Immature natural killer cell (primary cell): ENCODE measurements at regions not wholly inside any gene's neighbourhood (a gene's known extent, or its start where the extent isn't known, plus 50 kb on each side); places are given as distances from the start of the nearest gene placed in this dataset.
A peak's percentile ranks its signal among the peaks of the same experiment; 100 is the strongest.

Experiments used
- DNase-seq, 3 donors: peaks; one replicate each; pipeline ENCODE4 v3.0.0; 2022; ENCODE audit warnings: mixed read lengths in 1 of 3
- H3K27ac Mint-ChIP-seq, 6 donors: one replicate each; pipeline ENCODE4 v1.8.0; 2020; ENCODE audit warnings: mixed read lengths in 6 of 6, mild to moderate bottlenecking in 5 of 6, inconsistent platforms in 4 of 6, moderate library complexity in 3 of 6
- H3K27me3 Mint-ChIP-seq, 3 donors: one replicate each; pipeline ENCODE4 v1.8.0; 2020 to 2021; ENCODE audit warnings: low read depth in 3 of 3, mild to moderate bottlenecking in 3 of 3, mixed read lengths in 3 of 3, moderate library complexity in 3 of 3, inconsistent platforms in 1 of 3
- H3K36me3 Mint-ChIP-seq, 3 donors: one replicate each; pipeline ENCODE4 v1.8.0; 2020; ENCODE audit warnings: mixed read lengths in 3 of 3, inconsistent platforms in 2 of 3, mild to moderate bottlenecking in 2 of 3
- H3K4me1 Mint-ChIP-seq, 2 donors: one replicate each; pipeline ENCODE4 v1.8.0; 2020; ENCODE audit warnings: inconsistent platforms in 2 of 2, mild to moderate bottlenecking in 2 of 2, mixed read lengths in 2 of 2, moderate library complexity in 1 of 2
- H3K4me3 Mint-ChIP-seq, 5 donors: one replicate each; pipeline ENCODE4 v1.8.0; 2020; ENCODE audit warnings: mild to moderate bottlenecking in 5 of 5, mixed read lengths in 5 of 5, inconsistent platforms in 3 of 5, moderate library complexity in 3 of 5
- H3K9me3 Mint-ChIP-seq, 6 donors: one replicate each; pipeline ENCODE4 v1.8.0; 2020; ENCODE audit warnings: mild to moderate bottlenecking in 6 of 6, mixed read lengths in 6 of 6, inconsistent platforms in 4 of 6, moderate library complexity in 3 of 6

DNA sequence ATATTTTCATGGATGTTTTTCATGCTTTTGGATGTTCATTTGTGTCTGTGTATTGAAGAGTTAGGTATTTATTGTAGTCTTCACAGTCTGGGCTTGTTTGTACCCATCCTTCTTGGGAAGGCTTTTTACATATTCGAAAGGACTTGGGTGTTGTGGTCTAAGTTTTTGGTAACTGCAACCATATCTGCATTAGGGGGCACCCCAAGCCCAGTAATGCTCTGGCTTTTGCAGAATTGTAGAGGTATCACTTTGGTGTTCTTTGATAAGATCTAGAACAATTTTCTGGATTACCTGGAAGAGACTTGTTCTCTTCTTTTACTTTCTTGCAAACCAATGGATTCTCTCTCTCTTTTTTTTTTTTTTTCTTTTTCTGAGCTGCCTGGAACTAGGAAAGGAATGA, 581.3 kb downstream of the DACH1 start:
- Mint-ChIP-seq H3K36me3 (peaks cover 0 to 3% (median 0%) of the 10 kb centered on the region in 3 donors), H3K27ac (no peak overlapping the region), H3K4me1 (peaks cover 8 to 14% of the 10 kb centered on the region in 2 donors), H3K9me3 (no peaks in the 10 kb centered on the region), H3K27me3 (peaks cover 0 to 9% (median 2%) of the 10 kb centered on the region in 3 donors), H3K4me3 (no peak overlapping the region)
- DNase-seq, result peak in 1 of 3 donors; percentile 28

- Mint-ChIP-seq H3K27ac (no peak overlapping the region), H3K4me1 (peaks cover 0 to 6% of the 10 kb centered on the region in 2 donors), H3K4me3 (no peak overlapping the region), H3K36me3 (no peaks in the 10 kb centered on the region), H3K27me3 (peaks cover 0 to 3% (median 2%) of the 10 kb centered on the region in 3 donors), H3K9me3 (no peaks in the 10 kb centered on the region)
- no peak for DNase-seq
Observed at GRCh38 chr13:71278512-71278911, 588.5 kb downstream of the DACH1 start.

DNA sequence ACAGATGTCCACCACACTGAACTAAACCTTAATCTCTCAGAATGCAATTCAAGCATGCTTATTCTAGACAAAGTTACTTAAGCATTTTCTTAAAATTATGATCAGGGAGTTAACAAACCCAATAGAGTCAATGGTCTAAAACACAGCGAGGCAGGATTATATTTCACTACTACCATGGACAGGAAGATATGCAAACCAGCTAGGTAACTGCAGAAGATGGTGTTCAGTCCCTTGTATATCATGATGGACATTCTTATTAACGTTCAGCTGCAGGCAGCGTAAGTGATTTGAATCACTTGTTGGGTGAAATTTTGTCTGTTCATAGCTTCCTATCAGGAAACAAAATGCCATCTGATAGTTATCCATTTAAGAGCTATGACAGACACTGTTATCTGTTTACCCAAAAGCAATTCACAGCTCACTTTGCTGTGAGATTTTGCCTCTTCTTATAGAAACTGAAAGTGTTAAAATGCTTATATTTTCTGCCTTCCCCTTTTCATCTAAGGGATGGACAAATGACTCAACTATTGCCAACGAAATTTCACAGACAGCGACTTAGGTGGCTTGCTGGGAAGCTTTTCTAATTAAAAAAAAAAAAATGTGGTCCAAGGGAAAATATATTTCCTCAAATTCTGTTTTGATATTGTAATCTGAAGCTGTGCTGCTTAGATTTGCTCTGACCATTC, 591.9 kb downstream of the DACH1 start:
- H3K9me3 Mint-ChIP-seq, result no peaks in the 10 kb centered on the region
- peaks cover 0 to 6% of the 10 kb centered on the region in 2 donors for H3K4me1 Mint-ChIP-seq
- H3K36me3 Mint-ChIP-seq, result no peaks in the 10 kb centered on the region
- no peak for DNase-seq
- H3K27me3 Mint-ChIP-seq, result peaks cover 0 to 3% (median 2%) of the 10 kb centered on the region in 3 donors
- H3K27ac Mint-ChIP-seq, result no peak overlapping the region
- H3K4me3 Mint-ChIP-seq, result no peak overlapping the region

GRCh38 chr13:71261256-71261655, 605.7 kb downstream of the DACH1 start:
- no peak for DNase-seq
- no peaks in the 10 kb centered on the region for H3K36me3 Mint-ChIP-seq
- H3K27ac Mint-ChIP-seq, result no peak overlapping the region
- peaks cover 0 to 2% (median 0%) of the 10 kb centered on the region in 3 donors for H3K27me3 Mint-ChIP-seq
- no peak overlapping the region for H3K4me3 Mint-ChIP-seq
- H3K9me3 Mint-ChIP-seq, result peaks cover 0 to 12% (median 4%) of the 10 kb centered on the region in 6 donors
- H3K4me1 Mint-ChIP-seq, result no peaks in the 10 kb centered on the region

DNA sequence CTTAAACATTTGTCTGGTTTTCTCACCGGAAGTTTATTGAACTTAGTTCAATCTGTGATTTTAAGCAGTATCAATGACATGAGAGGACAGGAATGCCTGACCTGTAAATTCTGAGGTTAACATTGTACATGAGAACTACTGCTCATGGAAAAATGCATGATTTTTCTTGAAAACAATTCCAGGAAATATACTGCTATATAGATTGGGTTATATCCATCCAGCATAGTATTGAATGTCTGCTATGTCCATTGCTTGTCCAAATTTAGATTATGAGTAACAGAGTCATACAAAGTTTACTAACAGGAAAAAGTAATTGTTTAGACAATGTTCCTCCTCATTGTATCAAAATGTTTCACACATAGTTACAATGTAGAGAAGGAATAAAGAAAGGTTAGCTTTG, 606.8 kb downstream of the DACH1 start:
- H3K27ac Mint-ChIP-seq, result no peak overlapping the region
- no peak for DNase-seq
- no peaks in the 10 kb centered on the region for H3K36me3 Mint-ChIP-seq
- peaks cover 0 to 3% (median 2%) of the 10 kb centered on the region in 3 donors for H3K27me3 Mint-ChIP-seq
- H3K4me1 Mint-ChIP-seq, result no peaks in the 10 kb centered on the region
- H3K9me3 Mint-ChIP-seq, result peaks cover 0 to 11% (median 3%) of the 10 kb centered on the region in 6 donors
- H3K4me3 Mint-ChIP-seq, result no peak overlapping the region

- DNase-seq, result no peak
- no peak overlapping the region for H3K4me3 Mint-ChIP-seq
- peaks cover 0 to 5% (median 2%) of the 10 kb centered on the region in 3 donors for H3K27me3 Mint-ChIP-seq
- H3K27ac Mint-ChIP-seq, result no peak overlapping the region
- no peaks in the 10 kb centered on the region for H3K4me1 Mint-ChIP-seq
- H3K36me3 Mint-ChIP-seq, result no peaks in the 10 kb centered on the region
- H3K9me3 Mint-ChIP-seq, result peaks cover 0 to 15% (median 2%) of the 10 kb centered on the region in 6 donors
Observed at GRCh38 chr13:71255633-71256032, 611.4 kb downstream of the DACH1 start.

DNA sequence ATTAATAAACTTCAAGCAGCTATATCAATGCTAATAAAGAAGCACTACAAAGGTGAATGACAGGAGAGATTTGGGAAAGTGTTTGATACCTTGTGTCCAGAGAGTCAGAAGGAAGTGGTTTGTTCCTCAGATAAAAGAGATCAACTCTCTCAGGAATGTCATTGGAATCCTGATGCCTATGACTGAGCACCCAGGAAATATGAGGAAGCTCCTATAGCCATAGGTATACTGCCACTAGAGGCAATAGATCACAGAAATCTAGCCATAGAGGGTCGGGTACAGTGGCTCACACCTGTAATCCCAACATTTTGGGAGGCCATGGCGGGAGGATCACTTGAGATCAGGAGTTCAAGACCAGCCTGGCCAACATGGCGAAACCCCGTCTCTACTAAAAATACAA, 612.6 kb downstream of the DACH1 start:
- no peaks in the 10 kb centered on the region for H3K4me1 Mint-ChIP-seq
- H3K27ac Mint-ChIP-seq, result no peak overlapping the region
- H3K27me3 Mint-ChIP-seq, result peaks cover 0 to 5% (median 2%) of the 10 kb centered on the region in 3 donors
- DNase-seq, result no peak
- H3K9me3 Mint-ChIP-seq, result peaks cover 0 to 11% (median 3%) of the 10 kb centered on the region in 6 donors
- H3K36me3 Mint-ChIP-seq, result no peaks in the 10 kb centered on the region
- no peak overlapping the region for H3K4me3 Mint-ChIP-seq

- H3K27me3 Mint-ChIP-seq, result peaks cover 0 to 3% (median 2%) of the 10 kb centered on the region in 3 donors
- no peak for DNase-seq
- peaks cover 0 to 22% (median 1%) of the 10 kb centered on the region in 6 donors for H3K9me3 Mint-ChIP-seq
- H3K36me3 Mint-ChIP-seq, result no peaks in the 10 kb centered on the region
- no peak overlapping the region for H3K27ac Mint-ChIP-seq
- no peak overlapping the region for H3K4me3 Mint-ChIP-seq
- no peaks in the 10 kb centered on the region for H3K4me1 Mint-ChIP-seq
Observed at GRCh38 chr13:71252184-71252704, 614.8 kb downstream of the DACH1 start.

- H3K9me3 Mint-ChIP-seq, result peaks cover 0 to 23% (median 1%) of the 10 kb centered on the region in 6 donors
- no peak for DNase-seq
- H3K36me3 Mint-ChIP-seq, result no peaks in the 10 kb centered on the region
- H3K27me3 Mint-ChIP-seq, result peaks cover 0 to 3% (median 2%) of the 10 kb centered on the region in 3 donors
- H3K27ac Mint-ChIP-seq, result no peak overlapping the region
- H3K4me1 Mint-ChIP-seq, result no peaks in the 10 kb centered on the region
- H3K4me3 Mint-ChIP-seq, result no peak overlapping the region
Observed at GRCh38 chr13:71251292-71251951, 615.6 kb downstream of the DACH1 start.

- Mint-ChIP-seq H3K27ac (no peak overlapping the region), H3K27me3 (peaks cover 0 to 1% (median 0%) of the 10 kb centered on the region in 3 donors)
Observed at GRCh38 chr13:71249011-71249410, 618.0 kb downstream of the DACH1 start.

DNA sequence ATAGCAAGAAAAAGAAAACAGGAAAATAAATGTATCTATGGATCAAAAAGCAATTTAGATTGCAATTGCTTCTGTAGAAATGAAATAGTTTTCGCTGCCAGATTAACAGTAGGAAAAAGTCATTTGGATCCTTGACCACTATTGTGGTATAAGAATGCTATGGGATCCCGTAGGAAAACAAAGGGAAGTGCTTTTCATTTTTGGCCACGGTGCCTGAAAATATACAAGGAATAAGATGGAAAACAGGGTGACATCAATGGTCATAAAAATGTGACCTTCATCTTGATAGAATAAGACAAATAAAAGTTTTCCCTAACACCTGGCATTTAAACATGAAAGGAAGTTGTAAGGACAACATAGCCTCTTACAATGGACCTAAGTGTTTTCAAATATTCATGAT, 622.8 kb downstream of the DACH1 start:
- DNase-seq, result no peak
- Mint-ChIP-seq H3K36me3 (no peaks in the 10 kb centered on the region), H3K9me3 (peaks cover 0 to 25% (median 3%) of the 10 kb centered on the region in 6 donors)

More at GRCh38 chr13:71249011-71249410, 618.0 kb downstream of the DACH1 start:
- no peaks in the 10 kb centered on the region for H3K36me3 Mint-ChIP-seq
- DNase-seq, result no peak
- no peak overlapping the region for H3K4me3 Mint-ChIP-seq
- H3K9me3 Mint-ChIP-seq, result peaks cover 0 to 20% (median 3%) of the 10 kb centered on the region in 6 donors
- no peaks in the 10 kb centered on the region for H3K4me1 Mint-ChIP-seq

GRCh38 chr13:71242201-71242600, 624.8 kb downstream of the DACH1 start:
- H3K9me3 Mint-ChIP-seq, result peaks cover 0 to 11% (median 3%) of the 10 kb centered on the region in 6 donors

More for the DNA sequence above, 622.8 kb downstream of the DACH1 start:
- Mint-ChIP-seq H3K27ac (no peak overlapping the region), H3K4me1 (no peaks in the 10 kb centered on the region), H3K4me3 (no peak overlapping the region), H3K27me3 (no peaks in the 10 kb centered on the region)

GRCh38 chr13:71240911-71241310, 626.1 kb downstream of the DACH1 start:
- peaks cover 0 to 11% (median 3%) of the 10 kb centered on the region in 6 donors for H3K9me3 Mint-ChIP-seq
- no peak overlapping the region for H3K27ac Mint-ChIP-seq
- no peak overlapping the region for H3K4me3 Mint-ChIP-seq
- no peaks in the 10 kb centered on the region for H3K27me3 Mint-ChIP-seq
- no peaks in the 10 kb centered on the region for H3K4me1 Mint-ChIP-seq
- no peak for DNase-seq
- H3K36me3 Mint-ChIP-seq, result no peaks in the 10 kb centered on the region

More at GRCh38 chr13:71242201-71242600, 624.8 kb downstream of the DACH1 start:
- H3K4me3 Mint-ChIP-seq, result no peak overlapping the region
- H3K27ac Mint-ChIP-seq, result no peak overlapping the region
- no peaks in the 10 kb centered on the region for H3K36me3 Mint-ChIP-seq
- no peak for DNase-seq
- no peaks in the 10 kb centered on the region for H3K4me1 Mint-ChIP-seq
- H3K27me3 Mint-ChIP-seq, result no peaks in the 10 kb centered on the region

- H3K27ac Mint-ChIP-seq, result no peak overlapping the region
- no peaks in the 10 kb centered on the region for H3K27me3 Mint-ChIP-seq
- peaks cover 0 to 3% (median 0%) of the 10 kb centered on the region in 3 donors for H3K36me3 Mint-ChIP-seq
- no peaks in the 10 kb centered on the region for H3K4me1 Mint-ChIP-seq
- H3K9me3 Mint-ChIP-seq, result peaks cover 0 to 9% (median 2%) of the 10 kb centered on the region in 6 donors
- no peak overlapping the region for H3K4me3 Mint-ChIP-seq
- DNase-seq, result no peak
Observed at GRCh38 chr13:71237332-71237731, 629.7 kb downstream of the DACH1 start.
